ENCODE measurements at regions not wholly inside any gene's neighbourhood (a gene's known extent, or its start where the extent isn't known, plus 50 kb on each side); places are given as distances from the start of the nearest gene placed in this dataset.

DNA sequence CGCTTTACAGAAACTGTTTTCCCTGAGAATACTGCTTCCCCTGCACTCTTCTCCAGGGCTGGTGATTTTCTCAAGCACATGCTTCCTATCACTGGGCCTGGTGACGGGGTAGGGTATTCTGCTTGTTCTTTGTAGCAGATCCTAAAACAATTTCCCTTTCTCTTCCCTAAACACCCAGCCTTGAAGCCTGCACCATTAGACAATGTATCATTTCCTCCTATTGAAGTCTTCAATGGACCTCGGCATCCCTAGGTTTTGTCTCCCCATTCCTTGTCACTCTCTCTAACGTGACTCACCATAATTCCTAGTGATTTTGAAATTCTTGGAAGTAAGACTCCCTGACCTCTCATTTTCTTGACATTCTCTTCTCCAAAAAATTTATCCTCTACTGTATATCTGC lies 109.5 kb upstream of the GHITM start:
- H4K8ac ChIP-seq (ENCODE audit: extremely low read depth, insufficient read depth, low read length): no peak overlapping the region
- no peak overlapping the region for H3K27ac ChIP-seq (ENCODE audit: low read depth, low read length)
- no peak overlapping the region for H3K18ac ChIP-seq (ENCODE audit: extremely low read depth, low read length)
- H3K27me3 ChIP-seq (replicated peaks in 1 of 4; ENCODE audit: control insufficient read depth in 3 of 4, extremely low read depth in 1 of 4, insufficient read depth in 3 of 4, low read length in 3 of 4): no peaks in the 10 kb centered on the region; a peak in 1 of 7 replicates
- H3K23ac ChIP-seq (ENCODE audit: insufficient read length): no peak overlapping the region
- WGBS, 2 experiments (ENCODE audit: extremely low coverage in 1 of 2, insufficient coverage in 1 of 2, insufficient read length in 1 of 2, insufficient replicate concordance in 2 of 2, low coverage in 1 of 2, low lambda C conversion rate in 2 of 2, missing lambda C conversion rate in 1 of 2): 88% methylated on average over 4 of the region's 4 CpGs; no CpG with 5 or more reads in 1 of the 2 experiments
- no peaks in the 10 kb centered on the region for H3K23me2 ChIP-seq (ENCODE audit: low read depth, low read length)
- H2BK5ac ChIP-seq (ENCODE audit: low read depth, low read length): no peak overlapping the region
- no peak overlapping the region for H3K14ac ChIP-seq (ENCODE audit: insufficient read length)
- DNase-seq (ENCODE audit: low read depth in 1 of 2, low spot score in 2 of 2) (no peak), FAIRE-seq (no peak)
- no peaks in the 10 kb centered on the region for H4K20me1 ChIP-seq (replicated peaks in 1 of 2; ENCODE audit: control insufficient read depth in 1 of 2, insufficient read depth in 2 of 2, low read length in 2 of 2)
- H4K5ac ChIP-seq (ENCODE audit: insufficient read length, low read depth, low read length): no peak overlapping the region
- POLR2A ChIA-PET (ENCODE audit: partially characterized antibody): no interaction called here
- H3K36me3 ChIP-seq (ENCODE audit: control insufficient read depth in 2 of 4, insufficient read depth in 4 of 4, low read length in 3 of 4): no peaks in the 10 kb centered on the region
- H2AFZ ChIP-seq (ENCODE audit: low read length): no peak overlapping the region
- CTCF ChIA-PET (ENCODE audit: partially characterized antibody): no interaction called here
- no peaks in the 10 kb centered on the region for H3K9me3 ChIP-seq (ENCODE audit: insufficient read depth in 2 of 2, low read depth in 1 of 2, low read length in 1 of 2)
- no peak overlapping the region for H2BK15ac ChIP-seq (ENCODE audit: low read length)
- no peak overlapping the region for H3K56ac ChIP-seq (replicated peaks; ENCODE audit: insufficient read length, low read depth, low read length)
- H2AK5ac ChIP-seq (ENCODE audit: low read depth, low read length): no peak overlapping the region
- no peak overlapping the region for H4K91ac ChIP-seq (replicated peaks; ENCODE audit: insufficient read length, low read length)
- no peak for TF ChIP-seq TAF7 (optimal IDR thresholded peaks at IDR 0.05; ENCODE audit: borderline replicate concordance, low read depth, low read length)
- TF ChIP-seq YY1 (IDR thresholded peaks at IDR 0.05; ENCODE audit: low read depth, low read length): no peak
- no peak for TF ChIP-seq FOSL1 (IDR thresholded peaks at IDR 0.05; ENCODE audit: insufficient read depth, low read depth, low read length)
- no peak for TF ChIP-seq POU5F1 (IDR thresholded peaks at IDR 0.05; ENCODE audit: low read depth, low read length)
- H2BK12ac ChIP-seq (ENCODE audit: low read depth, low read length): no peak overlapping the region
- H3K4me3 ChIP-seq (ENCODE audit: extremely low read depth in 1 of 4, insufficient read depth in 2 of 4, low read depth in 3 of 4, low read length in 4 of 4): no peak overlapping the region
- no peaks in the 10 kb centered on the region for H3K79me2 ChIP-seq (ENCODE audit: control insufficient read depth in 1 of 2, insufficient read depth in 2 of 2, low read length in 2 of 2)
- no peak overlapping the region for H3K4me2 ChIP-seq (ENCODE audit: insufficient read depth in 1 of 2, low read depth in 2 of 2, low read length in 2 of 2)
- H3K9ac ChIP-seq (replicated peaks in 1 of 4; ENCODE audit: extremely low read depth in 1 of 4, low read depth in 3 of 4, low read length in 3 of 4): no peak overlapping the region
- H3K4ac ChIP-seq (replicated peaks; ENCODE audit: insufficient read length, low read depth, low read length): no peak overlapping the region
- no peak overlapping the region for H2BK20ac ChIP-seq (ENCODE audit: low read length)
- no peaks in the 10 kb centered on the region for H3K79me1 ChIP-seq (ENCODE audit: low read depth, low read length)
- no peaks in the 10 kb centered on the region for H3K4me1 ChIP-seq (replicated peaks in 1 of 4; ENCODE audit: control insufficient read depth in 3 of 4, insufficient read depth in 4 of 4, low read length in 3 of 4)
- no peak overlapping the region for H2BK120ac ChIP-seq (replicated peaks; ENCODE audit: low read depth, low read length)
